Liver (tissue), 6 donors: ENCODE measurements at regions not wholly inside any gene's neighbourhood (a gene's known extent, or its start where the extent isn't known, plus 50 kb on each side); places are given as distances from the start of the nearest gene placed in this dataset.

Experiments used
- DNase-seq: peaks from one replicate; pipeline ENCODE4 v3.0.0-alpha.2; 2017; ENCODE audit warnings: low spot score
- H3K27ac ChIP-seq, 2 donors: one replicate each; pipeline ENCODE4 v1.7.0; 2013; ENCODE audit warnings: inconsistent platforms in 2 of 2, low read length in 2 of 2, control low read depth in 1 of 2, low read depth in 1 of 2, mild to moderate bottlenecking in 1 of 2
- H3K27me3 ChIP-seq, 4 donors: one replicate each; pipeline versions ENCODE4 v1.6.1 to v1.7.0; 2013; ENCODE audit warnings: low read length in 3 of 4, inconsistent platforms in 1 of 4, mild to moderate bottlenecking in 1 of 4, moderate library complexity in 1 of 4; ENCODE audit not compliant: control insufficient read depth in 4 of 4, insufficient read depth in 4 of 4
- H3K36me3 ChIP-seq, 4 donors: one replicate each; pipeline versions ENCODE4 v1.6.1 to v1.7.0; 2013; ENCODE audit warnings: low read length in 3 of 4, mild to moderate bottlenecking in 3 of 4, low read depth in 1 of 4, moderate library complexity in 1 of 4; ENCODE audit not compliant: control insufficient read depth in 4 of 4, insufficient read depth in 3 of 4
- H3K4me1 ChIP-seq, 4 donors: one replicate each; pipeline versions ENCODE4 v1.6.1 to v1.7.0; 2013; ENCODE audit warnings: low read length in 3 of 4, mild to moderate bottlenecking in 3 of 4, moderate library complexity in 1 of 4; ENCODE audit not compliant: control insufficient read depth in 4 of 4, insufficient read depth in 4 of 4
- H3K4me3 ChIP-seq, 3 donors: one replicate each; pipeline versions ENCODE4 v1.6.1 to v1.7.0; 2013; ENCODE audit warnings: low read length in 3 of 3, control low read depth in 1 of 3, low read depth in 1 of 3, mild to moderate bottlenecking in 1 of 3
- H3K9ac ChIP-seq, 2 donors: one replicate each; pipeline ENCODE4 v1.7.0; 2013; ENCODE audit warnings: low read length in 2 of 2, mild to moderate bottlenecking in 2 of 2, moderate library complexity in 2 of 2, control low read depth in 1 of 2, low read depth in 1 of 2
- H3K9me3 ChIP-seq, 4 donors: one replicate each; pipeline versions ENCODE4 v1.6.1 to v1.7.0; 2013; ENCODE audit warnings: low read length in 3 of 4; ENCODE audit not compliant: control insufficient read depth in 4 of 4
- ATF3 ChIP-seq: IDR thresholded peaks from 2 replicates; pipeline ENCODE4 v1.6.1; 2016; ENCODE audit warnings: antibody characterized with exemption
- EGR1 ChIP-seq, 2 donors: IDR thresholded peaks; 2 replicates each; pipeline ENCODE4 v1.6.1; 2016 to 2018; ENCODE audit warnings: antibody characterized with exemption in 2 of 2, low read depth in 2 of 2
- FOXA1 ChIP-seq: IDR thresholded peaks from 2 replicates; pipeline ENCODE4 v1.6.1; 2016; ENCODE audit warnings: antibody characterized with exemption
- FOXA2 ChIP-seq: IDR thresholded peaks from 2 replicates; pipeline ENCODE4 v1.6.1; 2016; ENCODE audit warnings: antibody characterized with exemption
- GABPA ChIP-seq, 2 donors: IDR thresholded peaks in 1 of 2; conservative IDR thresholded peaks in 1 of 2; 2 replicates each; pipeline ENCODE4 v1.6.1; 2016; ENCODE audit warnings: antibody characterized with exemption in 2 of 2, mild to moderate bottlenecking in 1 of 2, moderate library complexity in 1 of 2
- HNF4A ChIP-seq, 2 donors: conservative IDR thresholded peaks; 2 replicates each; pipeline ENCODE4 v1.6.1; 2016; ENCODE audit warnings: antibody characterized with exemption in 2 of 2, mild to moderate bottlenecking in 2 of 2
- HNF4G ChIP-seq: IDR thresholded peaks from 2 replicates; pipeline ENCODE4 v1.6.1; 2016; ENCODE audit warnings: antibody characterized with exemption
- JUND ChIP-seq, 2 donors: IDR thresholded peaks; 2 replicates each; pipeline ENCODE4 v1.6.1; 2016; ENCODE audit warnings: antibody characterized with exemption in 2 of 2
- MAX ChIP-seq: IDR thresholded peaks from 2 replicates; pipeline ENCODE4 v1.6.1; 2016; ENCODE audit warnings: antibody characterized with exemption
- NR2F2 ChIP-seq: IDR thresholded peaks from 2 replicates; pipeline ENCODE4 v1.6.1; 2016; ENCODE audit warnings: antibody characterized with exemption
- RAD21 ChIP-seq, 2 donors: IDR thresholded peaks; 2 replicates each; pipeline ENCODE4 v1.6.1; 2016; ENCODE audit warnings: antibody characterized with exemption in 2 of 2, mild to moderate bottlenecking in 2 of 2
- REST ChIP-seq: IDR thresholded peaks from 2 replicates; pipeline ENCODE4 v1.6.1; 2016; ENCODE audit warnings: antibody characterized with exemption, mild to moderate bottlenecking
- RXRA ChIP-seq, 2 donors: IDR thresholded peaks; 2 replicates each; pipeline ENCODE4 v1.6.1; 2017 to 2018; ENCODE audit warnings: antibody characterized with exemption in 2 of 2, mild to moderate bottlenecking in 1 of 2
- SP1 ChIP-seq: IDR thresholded peaks from 2 replicates; pipeline ENCODE4 v1.6.1; 2018; ENCODE audit warnings: antibody characterized with exemption, mild to moderate bottlenecking
- TAF1 ChIP-seq: conservative IDR thresholded peaks from 2 replicates; pipeline ENCODE4 v1.6.1; 2016; ENCODE audit warnings: antibody characterized with exemption, mild to moderate bottlenecking
- YY1 ChIP-seq: IDR thresholded peaks from 2 replicates; pipeline ENCODE4 v1.6.1; 2016; ENCODE audit warnings: antibody characterized with exemption, mild to moderate bottlenecking
- ZBTB33 ChIP-seq: IDR thresholded peaks from 2 replicates; pipeline ENCODE4 v1.6.1; 2016; ENCODE audit warnings: antibody characterized with exemption
- donor health status: healthy.
- donor health status: healthy.
- donor health status: healthy.

- peaks cover 0 to 4% (median 0%) of the 10 kb centered on the region in 4 donors for H3K9me3 ChIP-seq
- TF ChIP-seq JUND (IDR thresholded peaks at IDR 0.05) (no peak), REST (no peak), MAX (no peak), YY1 (no peak), HNF4G (no peak), HNF4A (conservative IDR thresholded peaks at IDR 0.05) (no peak), RAD21 (IDR thresholded peaks at IDR 0.05) (no peak), ZBTB33 (no peak), SP1 (no peak), NR2F2 (no peak), ATF3 (no peak), EGR1 (IDR thresholded peaks at IDR 0.05; ENCODE audit: low read depth in 2 of 2) (no peak), FOXA2 (no peak), RXRA (IDR thresholded peaks at IDR 0.05) (no peak)
- no peaks in the 10 kb centered on the region for H3K36me3 ChIP-seq
- H3K4me1 ChIP-seq, result no peaks in the 10 kb centered on the region
- H3K27me3 ChIP-seq, result no peaks in the 10 kb centered on the region
- H3K27ac ChIP-seq, result no peak overlapping the region
- no peak overlapping the region for H3K4me3 ChIP-seq
- no peak for DNase-seq
- H3K9ac ChIP-seq, result no peak overlapping the region
Measured at GRCh38 chr10:64477791-64478190, 956.6 kb downstream of the REEP3 start.

GRCh38 chr10:64484811-64485330 lies 963.7 kb downstream of the REEP3 start:
- Histone ChIP-seq H3K9ac (no peak overlapping the region), H3K27me3 (no peaks in the 10 kb centered on the region), H3K4me3 (no peak overlapping the region), H3K9me3 (no peaks in the 10 kb centered on the region), H3K27ac (no peak overlapping the region), H3K4me1 (no peaks in the 10 kb centered on the region), H3K36me3 (no peaks in the 10 kb centered on the region)
- no peak for TF ChIP-seq YY1
- no peak for TF ChIP-seq NR2F2
- no peak for TF ChIP-seq RXRA (IDR thresholded peaks at IDR 0.05)
- no peak for TF ChIP-seq HNF4A (conservative IDR thresholded peaks at IDR 0.05)
- TF ChIP-seq HNF4G, result no peak
- TF ChIP-seq FOXA1, result no peak
- TF ChIP-seq GABPA (IDR thresholded peaks at IDR 0.05 in 1 of 2, conservative IDR thresholded peaks at IDR 0.05 in 1 of 2), result no peak
- TF ChIP-seq TAF1, result no peak
- TF ChIP-seq REST, result no peak
- TF ChIP-seq EGR1 (IDR thresholded peaks at IDR 0.05; ENCODE audit: low read depth in 2 of 2), result no peak
- no peak for TF ChIP-seq MAX
- no peak for TF ChIP-seq FOXA2
- TF ChIP-seq SP1, result no peak
- no peak for DNase-seq
